Right kidney (tissue), 1 donor: ENCODE measurements at regions not wholly inside any gene's neighbourhood (a gene's known extent, or its start where the extent isn't known, plus 50 kb on each side); places are given as distances from the start of the nearest gene placed in this dataset.

Experiments
- DNase-seq: peaks from one replicate; pipeline ENCODE4 v3.0.0-alpha.2; 2016

GRCh38 chr5:172569861-172570558, 71.1 kb upstream of the NEURL1B start:
- DNase-seq, result no peak

GRCh38 chr5:172568308-172568910, 72.7 kb upstream of the NEURL1B start:
- no peak for DNase-seq

GRCh38 chr5:172567843-172568242, 73.2 kb upstream of the NEURL1B start:
- no peak for DNase-seq

- DNase-seq, result no peak
These were observed 73.8 kb upstream of the NEURL1B start for GRCh38 chr5:172567294-172567693.

DNA sequence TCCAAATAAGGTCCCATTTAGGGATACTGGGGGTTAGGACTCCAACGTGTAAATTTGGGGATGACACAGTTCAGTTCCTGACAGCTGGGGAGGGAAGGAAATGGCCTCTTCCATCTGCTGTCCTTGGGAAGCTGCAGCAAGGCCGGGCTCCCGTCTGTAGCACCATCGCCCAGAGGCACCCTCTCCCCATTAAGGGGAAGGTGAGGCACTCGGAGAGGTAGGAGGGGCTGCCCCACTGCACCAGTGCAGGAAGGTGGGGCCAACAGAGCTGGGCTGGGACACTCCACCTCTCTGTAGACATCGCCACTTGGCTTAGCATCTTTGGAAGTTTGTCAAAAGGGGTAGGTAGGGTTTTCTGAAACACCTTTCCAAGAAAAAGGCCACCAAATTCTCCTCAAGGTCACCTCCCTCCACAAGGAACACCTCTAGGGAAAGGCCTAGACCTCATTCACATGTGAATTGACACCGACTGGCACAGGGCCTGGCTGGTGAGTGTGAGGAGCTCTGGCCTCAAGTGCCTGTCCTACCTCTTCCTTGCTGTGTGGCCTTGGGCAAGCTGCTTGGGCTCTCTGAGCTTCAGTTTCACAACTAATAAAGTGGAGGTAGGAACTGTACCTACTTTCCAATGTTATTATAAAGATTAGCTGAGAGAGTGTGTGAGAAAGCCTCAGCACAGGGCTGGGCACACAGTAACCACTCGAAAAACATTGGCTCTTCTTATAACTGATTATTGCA, 75.0 kb upstream of the NEURL1B start:
- DNase-seq, result no peak

DNA sequence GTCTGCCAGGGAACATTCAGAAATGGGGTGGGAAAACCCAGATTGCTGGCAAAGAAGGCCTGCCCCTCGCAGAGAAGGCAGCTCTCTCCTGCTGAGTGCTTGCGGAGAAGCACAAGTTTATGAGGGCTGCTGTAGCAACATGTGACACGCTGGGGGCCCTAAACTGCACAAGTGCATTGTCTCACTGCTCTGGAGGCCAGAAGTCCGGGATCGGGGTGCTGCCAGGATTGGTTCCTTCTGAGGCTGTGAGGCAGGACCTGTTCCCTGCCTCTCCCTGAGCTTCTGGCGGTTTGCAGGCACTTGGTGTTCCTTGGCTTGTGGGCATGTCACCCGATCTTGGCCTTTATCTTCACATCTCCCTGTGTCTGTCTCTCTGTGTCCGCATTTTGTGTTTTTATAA, 75.6 kb upstream of the NEURL1B start:
- DNase-seq, result no peak

GRCh38 chr5:172564883-172565282, 76.2 kb upstream of the NEURL1B start:
- no peak for DNase-seq

GRCh38 chr5:172564188-172564587, 76.9 kb upstream of the NEURL1B start:
- no peak for DNase-seq

DNA sequence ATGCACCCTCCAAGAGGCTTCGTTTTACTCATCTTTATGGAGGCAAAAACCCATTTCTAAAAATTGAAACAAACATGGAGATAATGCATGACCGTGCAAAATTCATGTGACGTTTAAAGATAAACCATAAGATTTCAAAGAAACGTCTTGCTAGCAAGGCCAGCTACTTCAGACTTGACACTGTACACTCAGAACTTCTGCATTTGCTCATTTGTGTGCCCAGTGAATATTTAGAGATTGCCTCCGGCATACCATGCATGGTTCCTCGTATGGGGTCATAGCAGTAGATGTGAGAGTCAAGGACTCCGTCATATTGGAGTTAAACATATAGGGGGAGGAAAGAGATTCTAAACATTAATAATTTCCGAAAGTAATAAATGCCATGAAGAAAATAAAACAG, 78.6 kb upstream of the NEURL1B start:
- no peak for DNase-seq

GRCh38 chr5:172561151-172561550, 79.9 kb upstream of the NEURL1B start:
- DNase-seq, result no peak

- peak; percentile 49 for DNase-seq
These were observed 81.8 kb upstream of the NEURL1B start for GRCh38 chr5:172559004-172559932.

- DNase-seq, result peak; percentile 34
These were observed 82.7 kb upstream of the NEURL1B start for GRCh38 chr5:172558076-172558976.

DNA sequence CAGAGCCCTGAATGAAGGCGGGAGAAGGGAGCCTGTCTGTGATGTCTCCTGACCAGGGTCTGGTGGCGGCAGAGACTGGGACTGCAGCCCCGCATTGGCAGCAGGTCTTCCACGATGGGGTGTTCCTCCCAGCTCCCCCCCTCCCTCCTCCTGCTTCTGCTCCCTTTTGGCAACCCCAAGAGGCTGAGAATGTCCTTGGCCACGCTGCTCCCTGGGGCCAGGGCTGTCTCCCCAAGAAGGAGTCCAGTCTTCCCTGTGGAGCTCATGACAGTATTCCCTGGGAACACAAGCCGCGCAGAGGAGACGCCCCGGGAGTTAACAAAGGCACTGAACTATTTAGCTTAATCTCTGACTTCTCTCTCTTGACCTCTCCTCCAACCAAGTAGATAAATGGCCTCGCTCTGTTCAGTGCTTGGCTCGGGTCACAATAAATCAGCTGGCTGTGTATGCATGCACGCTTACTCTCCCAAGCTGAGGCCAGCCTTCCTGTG, 84.0 kb upstream of the NEURL1B start:
- peak; percentile 49 for DNase-seq

GRCh38 chr5:172556262-172556661, 84.8 kb upstream of the NEURL1B start:
- DNase-seq, result no peak

GRCh38 chr5:172554562-172554961, 86.5 kb upstream of the NEURL1B start:
- DNase-seq, result no peak

GRCh38 chr5:172553903-172554302, 87.2 kb upstream of the NEURL1B start:
- no peak for DNase-seq

DNA sequence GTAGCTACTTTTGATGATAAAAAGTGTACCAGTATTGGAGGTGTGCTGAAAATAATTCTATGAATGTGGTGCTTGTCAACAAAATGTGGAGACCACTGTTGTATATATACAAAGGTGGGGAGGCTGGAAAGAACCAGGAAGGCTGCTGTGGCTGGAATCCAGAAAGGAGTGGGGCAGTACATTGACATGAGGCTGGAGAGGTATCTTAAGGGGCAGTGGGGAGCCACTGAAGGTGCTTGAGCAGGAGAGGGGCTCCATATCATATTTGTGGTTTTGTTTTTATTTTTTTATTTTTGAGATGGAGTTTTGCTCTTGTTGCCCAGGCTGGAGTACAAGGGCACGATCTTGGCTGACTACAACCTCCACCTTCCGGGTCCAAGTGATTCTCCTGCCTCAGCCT, 87.9 kb upstream of the NEURL1B start:
- DNase-seq, result no peak

- DNase-seq, result no peak
These were observed 90.1 kb upstream of the NEURL1B start for GRCh38 chr5:172550996-172551395.

DNA sequence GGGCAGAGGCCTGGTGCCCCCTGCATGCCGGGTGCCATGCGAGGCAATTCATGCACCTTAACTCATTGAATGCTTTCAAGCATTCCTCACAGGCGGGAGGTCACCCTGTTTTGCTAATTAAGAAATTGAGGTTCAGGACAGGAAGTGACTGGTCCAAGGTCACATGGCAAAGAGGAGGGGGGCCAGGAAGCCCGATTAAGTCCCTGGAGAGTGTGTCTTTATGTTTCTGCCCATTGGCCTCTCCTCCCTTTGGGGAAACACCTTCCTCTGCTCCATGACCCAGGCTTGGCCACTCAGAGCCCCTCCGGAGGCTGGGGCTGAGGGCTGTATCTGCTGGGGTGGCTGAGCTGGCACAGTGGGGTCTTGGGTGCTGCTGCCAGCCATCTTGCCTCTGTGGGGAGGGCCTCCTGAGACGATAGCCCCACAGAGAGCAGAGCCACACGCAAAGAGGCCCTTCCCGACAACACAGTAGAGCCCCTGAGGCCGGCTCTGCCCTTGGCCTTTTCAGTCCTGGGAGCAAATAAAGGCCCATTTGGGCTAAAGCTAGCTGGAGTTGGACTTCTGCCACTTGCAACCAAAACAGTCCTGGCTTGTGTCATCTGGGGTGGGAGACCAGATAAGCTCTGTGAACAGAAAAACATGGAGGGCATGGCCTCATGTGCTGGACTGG, 90.8 kb upstream of the NEURL1B start:
- no peak for DNase-seq

DNA sequence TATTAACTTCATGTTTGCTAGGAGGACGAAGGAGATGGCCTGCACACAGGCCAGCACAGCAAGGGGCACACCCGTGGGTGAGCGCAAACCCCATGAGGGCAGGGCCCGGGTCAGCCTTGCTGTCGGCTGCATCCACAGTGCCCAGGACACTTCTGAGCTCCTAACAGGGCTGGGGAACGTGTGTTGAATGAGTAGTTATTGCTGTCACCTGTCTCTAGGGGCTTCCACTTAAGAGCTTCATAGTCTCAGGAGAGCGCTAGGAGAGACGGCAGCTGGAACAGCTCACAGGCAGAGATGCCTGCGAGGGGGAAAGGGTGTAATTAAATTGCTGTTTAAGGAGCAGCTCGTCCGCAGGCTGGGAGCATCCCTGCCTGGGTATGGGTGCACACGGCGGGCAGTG, 91.4 kb upstream of the NEURL1B start:
- peak; percentile 37 for DNase-seq
